AG09319 (cell line): ENCODE measurements at regions not wholly inside any gene's neighbourhood (a gene's known extent, or its start where the extent isn't known, plus 50 kb on each side); places are given as distances from the start of the nearest gene placed in this dataset.

Experiments used
- DNase-seq: peaks from one replicate; pipeline ENCODE4 v3.0.0-alpha.2; 2010; ENCODE audit warnings: low read depth; ENCODE audit errors: extremely low read depth
- CTCF ChIP-seq: IDR thresholded peaks from 2 replicates; pipeline ENCODE4 v1.5.1; 2011; ENCODE audit warnings: low read depth, mild to moderate bottlenecking, inconsistent platforms, low read length, moderate library complexity

GRCh38 chr10:78875932-78876331, 192.8 kb upstream of the ZMIZ1 start:
- no peak for DNase-seq

GRCh38 chr10:78876449-78876848, 192.3 kb upstream of the ZMIZ1 start:
- DNase-seq: no peak
- no peak for TF ChIP-seq CTCF

More at GRCh38 chr10:78875932-78876331, 192.8 kb upstream of the ZMIZ1 start:
- TF ChIP-seq CTCF: no peak

GRCh38 chr10:78879621-78880020, 189.1 kb upstream of the ZMIZ1 start:
- no peak for TF ChIP-seq CTCF
- DNase-seq: no peak

GRCh38 chr10:78886129-78886528, 182.6 kb upstream of the ZMIZ1 start:
- no peak for TF ChIP-seq CTCF
- DNase-seq: no peak

- no peak for DNase-seq
- no peak for TF ChIP-seq CTCF
Measured at GRCh38 chr10:78889536-78890063, 179.2 kb upstream of the ZMIZ1 start.

- no peak for DNase-seq
- TF ChIP-seq CTCF: no peak
Measured at GRCh38 chr10:78890506-78890905, 178.3 kb upstream of the ZMIZ1 start.

- no peak for TF ChIP-seq CTCF
- no peak for DNase-seq
Measured at GRCh38 chr10:78891741-78892140, 177.0 kb upstream of the ZMIZ1 start.
